ENCODE measurements at regions not wholly inside any gene's neighbourhood (a gene's known extent, or its start where the extent isn't known, plus 50 kb on each side); places are given as distances from the start of the nearest gene placed in this dataset.

DNA sequence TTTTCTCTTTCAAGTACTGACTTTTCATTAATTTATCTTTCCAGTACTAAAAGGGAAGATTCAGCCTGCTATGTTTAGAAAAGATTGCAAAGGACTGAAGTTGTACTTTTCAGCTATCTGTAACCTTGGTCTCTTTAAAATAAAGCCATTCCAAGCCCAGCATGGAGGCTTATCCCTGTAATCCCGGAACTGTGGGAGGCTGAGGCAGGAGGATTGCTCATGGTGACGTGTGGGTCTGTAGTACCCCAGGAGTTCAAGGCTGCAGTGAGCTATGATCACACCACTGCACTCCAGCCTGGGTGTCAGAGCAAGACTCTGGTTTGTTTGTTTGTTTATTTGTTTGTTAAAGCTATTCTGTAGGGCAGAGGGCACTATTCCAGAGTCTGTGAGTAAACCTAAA, 50.6 kb upstream of the TMEM170B start:
- H3K36me3 ChIP-seq (ENCODE audit: control insufficient read depth, insufficient read depth, low read length) = no peaks in the 10 kb centered on the region
- no peaks in the 10 kb centered on the region for H3K9me3 ChIP-seq (ENCODE audit: control insufficient read depth, insufficient read depth, low read depth, low read length)
- H3K4me1 ChIP-seq (ENCODE audit: control insufficient read depth, insufficient read depth, low read length) = 0 out of 2 replicates have a peak, but pooled peaks cover 3% of the 10 kb centered on the region
- no peak overlapping the region for H3K9ac ChIP-seq (ENCODE audit: low read length)
- no peak overlapping the region for H3K4me3 ChIP-seq (ENCODE audit: low read depth, low read length)
- no peaks in the 10 kb centered on the region for H3K27me3 ChIP-seq (ENCODE audit: control insufficient read depth, insufficient read depth, low read length)
- no peak overlapping the region for H3K27ac ChIP-seq (ENCODE audit: low read depth, low read length)

DNA sequence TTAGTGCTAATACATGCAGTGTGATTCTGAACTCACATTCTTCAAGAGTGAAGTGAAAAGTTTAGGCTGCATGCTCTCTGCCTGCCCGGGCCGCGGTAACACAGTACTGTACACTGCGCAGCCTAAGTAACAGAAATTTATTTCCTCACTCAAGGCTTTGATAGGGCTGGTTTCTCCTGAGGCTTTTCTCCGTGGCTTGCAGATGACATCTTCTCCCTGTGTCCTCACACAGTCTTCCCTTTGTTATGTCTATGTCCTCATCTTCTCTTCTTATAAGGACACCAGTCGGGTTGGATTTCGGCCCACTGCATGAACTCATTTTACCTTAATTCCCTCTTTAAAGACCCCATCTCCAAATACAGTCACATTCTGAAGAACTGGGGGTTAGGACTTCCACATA, 51.1 kb upstream of the TMEM170B start:
- no peak overlapping the region for H3K4me3 ChIP-seq (ENCODE audit: low read depth, low read length)
- no peaks in the 10 kb centered on the region for H3K36me3 ChIP-seq (ENCODE audit: control insufficient read depth, insufficient read depth, low read length)
- H3K27me3 ChIP-seq (ENCODE audit: control insufficient read depth, insufficient read depth, low read length) = no peaks in the 10 kb centered on the region
- no peak overlapping the region for H3K9ac ChIP-seq (ENCODE audit: low read length)
- no peak overlapping the region for H3K27ac ChIP-seq (ENCODE audit: low read depth, low read length)
- 0 out of 2 replicates have a peak, but pooled peaks cover 3% of the 10 kb centered on the region for H3K4me1 ChIP-seq (ENCODE audit: control insufficient read depth, insufficient read depth, low read length)
- no peaks in the 10 kb centered on the region for H3K9me3 ChIP-seq (ENCODE audit: control insufficient read depth, insufficient read depth, low read depth, low read length)

DNA sequence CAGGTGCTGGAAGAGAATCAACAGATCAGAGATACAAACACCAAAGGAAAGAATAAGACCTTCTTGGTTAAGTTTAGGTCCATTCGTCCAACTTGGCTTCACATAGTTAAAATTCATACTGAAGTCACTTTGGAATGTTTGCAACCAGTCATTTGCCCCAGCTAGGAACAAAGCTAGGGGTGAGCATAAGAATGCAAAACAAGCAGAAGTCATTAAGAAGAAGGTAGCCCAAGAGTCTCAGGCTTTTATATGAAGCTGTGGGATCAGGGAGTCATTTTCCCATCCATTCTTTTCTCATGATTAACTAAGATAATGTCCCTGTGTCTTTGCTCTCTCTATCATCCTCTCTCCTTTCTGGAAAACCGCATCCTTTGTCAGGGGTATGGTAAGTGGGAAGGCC, 51.5 kb upstream of the TMEM170B start:
- H3K4me3 ChIP-seq (ENCODE audit: low read depth, low read length) = no peak overlapping the region
- 0 out of 2 replicates have a peak, but pooled peaks cover 3% of the 10 kb centered on the region for H3K4me1 ChIP-seq (ENCODE audit: control insufficient read depth, insufficient read depth, low read length)
- H3K9me3 ChIP-seq (ENCODE audit: control insufficient read depth, insufficient read depth, low read depth, low read length) = no peaks in the 10 kb centered on the region
- no peak overlapping the region for H3K9ac ChIP-seq (ENCODE audit: low read length)
- H3K36me3 ChIP-seq (ENCODE audit: control insufficient read depth, insufficient read depth, low read length) = no peaks in the 10 kb centered on the region
- H3K27me3 ChIP-seq (ENCODE audit: control insufficient read depth, insufficient read depth, low read length) = no peaks in the 10 kb centered on the region
- no peak overlapping the region for H3K27ac ChIP-seq (ENCODE audit: low read depth, low read length)

DNA sequence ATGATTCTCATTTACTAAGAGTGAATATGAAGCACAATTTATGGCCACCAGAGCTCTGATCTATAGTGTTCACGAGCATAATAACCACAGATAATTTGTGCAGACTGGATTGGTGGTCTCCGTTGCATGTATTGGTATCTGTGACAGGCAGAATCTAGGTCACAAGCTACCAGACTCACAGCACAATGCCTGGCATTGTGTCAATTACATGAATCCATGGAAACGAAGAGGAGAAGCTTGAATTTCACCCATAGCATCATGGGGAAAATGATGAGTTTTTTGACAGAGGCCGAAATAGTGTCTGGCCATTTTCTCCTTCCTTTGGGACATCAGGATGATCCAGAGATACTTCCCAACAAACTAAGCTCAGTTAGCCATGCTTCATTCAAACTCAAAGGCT, 52.3 kb upstream of the TMEM170B start:
- Histone ChIP-seq H3K4me1 (ENCODE audit: control insufficient read depth, insufficient read depth, low read length) (0 out of 2 replicates have a peak, but pooled peaks cover 3% of the 10 kb centered on the region), H3K27ac (ENCODE audit: low read depth, low read length) (no peak overlapping the region), H3K9ac (ENCODE audit: low read length) (no peak overlapping the region), H3K36me3 (ENCODE audit: control insufficient read depth, insufficient read depth, low read length) (no peaks in the 10 kb centered on the region), H3K4me3 (ENCODE audit: low read depth, low read length) (no peak overlapping the region), H3K9me3 (ENCODE audit: control insufficient read depth, insufficient read depth, low read depth, low read length) (no peaks in the 10 kb centered on the region), H3K27me3 (ENCODE audit: control insufficient read depth, insufficient read depth, low read length) (no peaks in the 10 kb centered on the region)

DNA sequence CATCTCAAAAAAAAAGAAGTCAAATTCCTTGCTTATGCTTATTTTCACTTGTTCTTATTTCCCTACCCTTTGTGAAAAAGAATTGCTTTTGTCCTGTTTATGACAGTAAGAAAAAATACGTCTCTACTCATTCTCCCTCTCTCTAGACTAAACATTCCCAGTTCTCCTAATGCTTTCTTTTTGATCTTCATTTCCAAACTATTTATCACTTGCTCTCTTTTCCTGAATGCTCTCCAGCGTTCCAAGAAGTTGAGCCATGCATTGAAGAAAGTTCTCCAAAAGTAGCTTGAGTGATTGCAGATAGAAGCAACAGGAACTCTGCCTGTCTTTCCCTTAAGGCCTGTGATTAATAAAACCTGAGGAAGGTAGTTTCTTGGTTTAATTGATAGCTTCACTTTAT, 53.1 kb upstream of the TMEM170B start:
- Histone ChIP-seq H3K4me3 (ENCODE audit: low read depth, low read length) (no peak overlapping the region), H3K4me1 (ENCODE audit: control insufficient read depth, insufficient read depth, low read length) (0 out of 2 replicates have a peak, but pooled peaks cover 3% of the 10 kb centered on the region), H3K9me3 (ENCODE audit: control insufficient read depth, insufficient read depth, low read depth, low read length) (no peaks in the 10 kb centered on the region)

DNA sequence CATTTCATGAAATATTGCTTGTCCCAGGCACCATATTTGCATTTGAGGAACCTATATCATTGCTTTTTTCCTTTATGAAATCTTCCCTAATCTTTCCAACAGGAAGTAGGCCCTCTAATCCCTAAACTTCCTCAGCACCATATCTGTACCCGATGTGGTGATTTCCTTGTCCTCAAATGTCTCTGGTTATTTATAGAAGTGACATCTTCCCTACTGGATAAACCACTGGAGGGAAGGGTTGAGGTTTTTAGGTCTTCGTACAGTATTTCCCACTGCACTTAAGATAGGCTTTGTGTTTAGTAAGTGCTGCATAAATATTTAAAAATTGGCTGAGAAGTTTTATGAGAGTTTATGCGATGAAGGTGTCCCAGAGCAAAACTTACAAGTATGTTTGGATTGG, 54.9 kb upstream of the TMEM170B start:
- Histone ChIP-seq H3K27me3 (ENCODE audit: control insufficient read depth, insufficient read depth, low read length) (no peaks in the 10 kb centered on the region), H3K36me3 (ENCODE audit: control insufficient read depth, insufficient read depth, low read length) (no peaks in the 10 kb centered on the region), H3K9ac (ENCODE audit: low read length) (no peak overlapping the region), H3K27ac (ENCODE audit: low read depth, low read length) (no peak overlapping the region), H3K9me3 (ENCODE audit: control insufficient read depth, insufficient read depth, low read depth, low read length) (no peaks in the 10 kb centered on the region), H3K4me1 (ENCODE audit: control insufficient read depth, insufficient read depth, low read length) (0 out of 2 replicates have a peak, but pooled peaks cover 3% of the 10 kb centered on the region), H3K4me3 (ENCODE audit: low read depth, low read length) (no peak overlapping the region)

More for the DNA sequence above, 53.1 kb upstream of the TMEM170B start:
- H3K36me3 ChIP-seq (ENCODE audit: control insufficient read depth, insufficient read depth, low read length) = no peaks in the 10 kb centered on the region
- no peaks in the 10 kb centered on the region for H3K27me3 ChIP-seq (ENCODE audit: control insufficient read depth, insufficient read depth, low read length)
- no peak overlapping the region for H3K27ac ChIP-seq (ENCODE audit: low read depth, low read length)
- H3K9ac ChIP-seq (ENCODE audit: low read length) = no peak overlapping the region

DNA sequence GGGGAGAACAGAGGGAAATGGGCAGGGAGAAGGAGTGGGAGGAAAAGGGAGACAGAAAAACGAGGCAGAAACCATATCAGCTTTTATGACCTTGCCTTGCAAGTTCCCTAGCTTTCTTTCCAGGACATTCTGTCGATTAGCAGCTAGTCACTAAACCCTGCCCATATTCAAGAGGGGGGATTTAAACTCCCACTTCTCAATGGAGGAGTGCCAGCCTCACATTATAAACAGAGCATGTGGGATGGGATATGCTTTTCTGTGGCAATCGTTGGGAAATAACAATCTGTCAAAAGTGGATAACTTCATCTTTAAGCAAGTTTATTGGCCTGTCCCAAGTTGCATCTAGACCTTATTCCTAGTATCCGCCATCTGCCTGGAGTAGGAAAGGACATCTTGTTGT, 57.0 kb upstream of the TMEM170B start:
- no peaks in the 10 kb centered on the region for H3K4me1 ChIP-seq (ENCODE audit: control insufficient read depth, insufficient read depth, low read length)
- no peaks in the 10 kb centered on the region for H3K9me3 ChIP-seq (ENCODE audit: control insufficient read depth, insufficient read depth, low read depth, low read length)
- no peaks in the 10 kb centered on the region for H3K27me3 ChIP-seq (ENCODE audit: control insufficient read depth, insufficient read depth, low read length)
- no peaks in the 10 kb centered on the region for H3K36me3 ChIP-seq (ENCODE audit: control insufficient read depth, insufficient read depth, low read length)
- no peak overlapping the region for H3K4me3 ChIP-seq (ENCODE audit: low read depth, low read length)
- H3K9ac ChIP-seq (ENCODE audit: low read length) = no peak overlapping the region
- no peak overlapping the region for H3K27ac ChIP-seq (ENCODE audit: low read depth, low read length)

DNA sequence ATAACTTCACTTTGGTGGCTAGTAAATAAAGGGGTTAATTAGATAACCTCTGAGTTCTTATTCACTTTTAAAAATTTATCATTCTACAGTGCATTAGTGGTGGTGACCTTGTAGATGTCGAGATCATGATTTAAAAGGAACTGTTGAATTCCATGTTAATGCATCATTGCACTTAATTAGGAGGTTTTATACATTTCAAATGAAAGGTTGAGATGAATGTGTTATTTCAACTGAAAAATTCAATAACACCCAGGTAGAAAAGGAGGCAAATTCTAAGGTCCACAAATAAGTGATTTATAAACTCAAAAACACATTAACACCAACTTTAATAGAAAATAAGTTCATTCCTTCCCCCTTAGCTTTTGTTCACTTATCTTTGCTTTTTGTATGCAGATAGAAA, 58.3 kb upstream of the TMEM170B start:
- Histone ChIP-seq H3K27ac (ENCODE audit: low read depth, low read length) (no peak overlapping the region), H3K9me3 (ENCODE audit: control insufficient read depth, insufficient read depth, low read depth, low read length) (no peaks in the 10 kb centered on the region), H3K9ac (ENCODE audit: low read length) (no peak overlapping the region), H3K4me3 (ENCODE audit: low read depth, low read length) (no peak overlapping the region), H3K4me1 (ENCODE audit: control insufficient read depth, insufficient read depth, low read length) (no peaks in the 10 kb centered on the region), H3K36me3 (ENCODE audit: control insufficient read depth, insufficient read depth, low read length) (no peaks in the 10 kb centered on the region), H3K27me3 (ENCODE audit: control insufficient read depth, insufficient read depth, low read length) (no peaks in the 10 kb centered on the region)

DNA sequence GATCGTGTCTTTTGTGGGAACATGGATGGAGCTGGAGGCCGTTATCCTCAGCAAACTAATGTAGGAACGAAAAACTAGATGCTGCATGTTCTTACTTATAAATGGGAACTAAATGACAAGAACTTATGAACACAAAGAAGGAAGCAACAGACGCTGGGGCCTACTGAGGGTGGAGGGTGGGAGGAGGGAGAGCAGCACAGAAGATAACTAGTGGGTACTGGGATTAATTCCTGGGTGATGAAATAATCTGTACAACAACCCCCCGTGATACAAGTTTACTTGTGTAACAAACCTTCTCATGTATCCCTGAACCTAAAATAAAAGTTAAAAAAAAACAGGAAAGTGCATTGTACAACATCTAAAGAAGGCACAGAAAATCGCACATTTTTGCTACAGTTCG, 59.0 kb upstream of the TMEM170B start:
- Histone ChIP-seq H3K9ac (ENCODE audit: low read length) (no peak overlapping the region), H3K4me3 (ENCODE audit: low read depth, low read length) (no peak overlapping the region), H3K27me3 (ENCODE audit: control insufficient read depth, insufficient read depth, low read length) (no peaks in the 10 kb centered on the region), H3K9me3 (ENCODE audit: control insufficient read depth, insufficient read depth, low read depth, low read length) (no peaks in the 10 kb centered on the region), H3K4me1 (ENCODE audit: control insufficient read depth, insufficient read depth, low read length) (no peaks in the 10 kb centered on the region), H3K27ac (ENCODE audit: low read depth, low read length) (no peak overlapping the region), H3K36me3 (ENCODE audit: control insufficient read depth, insufficient read depth, low read length) (no peaks in the 10 kb centered on the region)

DNA sequence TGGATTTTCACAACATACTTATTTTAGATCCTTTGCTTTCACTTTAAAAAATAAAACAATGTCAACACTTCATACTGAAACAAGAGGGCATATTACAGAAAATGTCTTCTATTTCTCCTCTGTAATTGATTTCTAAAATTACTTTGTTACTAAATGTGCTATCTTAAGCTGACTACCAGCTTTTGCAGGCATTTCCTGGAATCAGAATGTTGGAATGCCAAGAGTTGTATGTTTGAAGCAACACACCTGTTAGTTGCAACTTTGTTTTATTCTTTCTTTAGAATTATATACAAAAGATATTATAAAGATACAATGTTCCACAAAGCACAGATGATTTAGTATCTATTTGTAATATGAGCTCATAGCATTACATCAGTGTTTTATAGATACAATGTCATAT, 62.5 kb upstream of the TMEM170B start:
- H3K4me3 ChIP-seq (ENCODE audit: low read depth, low read length) = no peak overlapping the region
- no peak overlapping the region for H3K27ac ChIP-seq (ENCODE audit: low read depth, low read length)
- no peak overlapping the region for H3K9ac ChIP-seq (ENCODE audit: low read length)
- no peaks in the 10 kb centered on the region for H3K36me3 ChIP-seq (ENCODE audit: control insufficient read depth, insufficient read depth, low read length)
- no peaks in the 10 kb centered on the region for H3K9me3 ChIP-seq (ENCODE audit: control insufficient read depth, insufficient read depth, low read depth, low read length)
- H3K4me1 ChIP-seq (ENCODE audit: control insufficient read depth, insufficient read depth, low read length) = no peaks in the 10 kb centered on the region
- no peaks in the 10 kb centered on the region for H3K27me3 ChIP-seq (ENCODE audit: control insufficient read depth, insufficient read depth, low read length)

DNA sequence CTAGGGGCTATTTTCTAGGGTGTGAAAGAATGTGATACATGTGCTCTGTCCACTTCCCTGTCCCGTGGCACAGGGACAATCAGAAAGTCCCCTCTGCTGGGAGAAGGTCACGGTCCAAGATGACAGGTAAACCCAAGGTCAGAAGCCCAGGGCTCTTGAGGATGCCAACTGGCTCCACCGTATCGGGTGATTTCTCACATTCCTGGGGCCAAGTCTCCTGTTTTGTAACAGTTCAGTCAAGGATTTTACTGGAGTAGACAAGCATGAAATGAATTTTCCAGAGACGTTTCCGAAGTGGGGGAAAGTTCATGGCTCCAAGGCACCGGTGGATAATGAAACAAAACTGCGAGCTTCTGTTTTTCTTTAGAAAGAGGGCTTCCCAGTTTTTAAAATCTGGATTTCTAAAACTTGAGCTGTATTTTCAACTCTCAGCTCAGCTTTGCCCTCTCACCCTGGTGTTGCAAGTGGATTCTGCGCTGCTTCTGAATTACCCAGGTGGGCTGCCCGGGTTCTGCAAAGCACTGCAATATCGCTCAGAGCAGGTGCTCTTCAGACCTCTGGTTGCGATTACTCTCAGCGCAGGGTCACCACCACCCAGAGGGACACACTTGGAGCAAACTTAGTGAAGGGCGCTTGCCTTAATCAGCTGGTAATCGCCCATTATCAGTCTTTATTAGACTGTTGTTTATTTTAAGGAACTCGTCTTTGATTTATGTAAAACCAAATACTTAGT, 64.4 kb upstream of the TMEM170B start:
- Histone ChIP-seq H3K9ac (ENCODE audit: low read length) (no peak overlapping the region), H3K4me3 (ENCODE audit: low read depth, low read length) (no peak overlapping the region), H3K27me3 (ENCODE audit: control insufficient read depth, insufficient read depth, low read length) (no peaks in the 10 kb centered on the region), H3K36me3 (ENCODE audit: control insufficient read depth, insufficient read depth, low read length) (no peaks in the 10 kb centered on the region), H3K9me3 (ENCODE audit: control insufficient read depth, insufficient read depth, low read depth, low read length) (no peaks in the 10 kb centered on the region), H3K27ac (ENCODE audit: low read depth, low read length) (no peak overlapping the region), H3K4me1 (ENCODE audit: control insufficient read depth, insufficient read depth, low read length) (no peaks in the 10 kb centered on the region)
